IPS-20b (cell line): ENCODE measurements at regions not wholly inside any gene's neighbourhood (a gene's known extent, or its start where the extent isn't known, plus 50 kb on each side); places are given as distances from the start of the nearest gene placed in this dataset.

Experiments
- H3K27ac ChIP-seq: one replicate; pipeline ENCODE4 v1.5.1; 2013; ENCODE audit warnings: low read length
- H3K27me3 ChIP-seq: 2 replicates; pipeline ENCODE4 v1.6.1; 2013; ENCODE audit warnings: mild to moderate bottlenecking, low read length, inconsistent platforms; ENCODE audit not compliant: insufficient read depth
- H3K36me3 ChIP-seq: 2 replicates; pipeline ENCODE4 v1.6.1; 2013; ENCODE audit warnings: low read depth, mild to moderate bottlenecking, inconsistent platforms, low read length, moderate library complexity; ENCODE audit not compliant: insufficient read depth
- H3K4me1 ChIP-seq: 2 replicates; pipeline ENCODE4 v1.6.1; 2013; ENCODE audit warnings: mild to moderate bottlenecking, control low read depth, inconsistent platforms, low read length, moderate library complexity; ENCODE audit not compliant: insufficient read depth
- H3K4me3 ChIP-seq: 2 replicates; pipeline ENCODE4 v1.5.1; 2013; ENCODE audit warnings: mild to moderate bottlenecking, low read length, inconsistent platforms
- H3K9ac ChIP-seq: 2 replicates; pipeline ENCODE4 v1.6.1; 2013; ENCODE audit warnings: low read depth, mild to moderate bottlenecking, inconsistent platforms, low read length, moderate library complexity
- H3K9me3 ChIP-seq: 2 replicates; pipeline ENCODE4 v1.6.1; 2013; ENCODE audit warnings: mild to moderate bottlenecking, low read depth, low read length, inconsistent platforms; ENCODE audit not compliant: insufficient read depth

DNA sequence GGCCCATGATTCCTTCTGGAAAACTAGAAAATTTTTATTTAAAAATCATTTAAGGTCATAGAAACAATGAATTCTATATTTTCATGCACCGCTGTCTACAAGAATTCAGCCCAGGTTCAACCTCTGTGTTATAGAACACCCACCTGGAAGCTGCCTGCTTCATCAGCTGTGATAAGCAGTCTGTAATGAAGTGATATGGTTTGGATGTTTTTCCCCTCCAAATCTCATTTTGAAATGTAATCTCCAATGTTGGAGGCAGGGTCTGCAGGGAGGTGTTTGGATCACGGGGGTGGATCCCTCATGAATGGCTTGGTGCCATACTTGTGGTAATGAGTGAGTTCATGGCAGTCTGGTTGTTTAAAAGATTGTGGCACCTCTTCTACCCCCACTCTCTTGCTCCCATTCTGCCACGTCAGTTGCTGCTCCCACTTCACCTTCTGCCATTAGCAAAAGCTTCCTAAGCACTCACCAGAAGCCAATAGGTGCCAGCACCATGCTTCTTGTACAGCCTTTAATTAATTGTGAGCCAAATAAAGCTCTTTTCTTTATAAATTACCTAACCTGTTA lies 55.6 kb downstream of the MRPL32 start:
- Histone ChIP-seq H3K9ac (no peak overlapping the region), H3K4me1 (peaks cover 2% of the 10 kb centered on the region; the same call in 1 of the 2 replicates), H3K27me3 (no peaks in the 10 kb centered on the region), H3K9me3 (peaks cover 18% of the 10 kb centered on the region; the same call in 1 of the 2 replicates), H3K4me3 (no peak overlapping the region), H3K27ac (no peak overlapping the region), H3K36me3 (no peaks in the 10 kb centered on the region)

DNA sequence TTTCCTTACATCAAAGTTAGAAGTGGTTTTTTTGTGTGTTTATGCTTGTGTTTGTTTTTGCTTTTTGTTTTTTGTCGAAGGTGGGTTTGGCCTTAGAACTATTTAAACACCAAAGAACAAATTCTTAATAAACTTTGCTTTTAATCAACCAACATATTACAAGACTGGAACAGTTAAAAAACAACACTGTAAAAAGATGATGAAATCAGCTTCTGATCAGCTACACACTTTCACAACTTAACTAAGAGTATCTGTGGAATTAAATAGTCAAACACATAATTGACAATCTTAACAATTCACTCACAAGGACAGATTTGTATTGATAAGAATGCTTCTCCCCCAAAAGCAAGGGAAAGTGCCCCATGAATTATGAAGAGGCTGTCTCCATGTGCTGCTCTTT lies 58.8 kb downstream of the MRPL32 start:
- no peak overlapping the region for H3K27ac ChIP-seq
- no peaks in the 10 kb centered on the region for H3K36me3 ChIP-seq
- no peak overlapping the region for H3K4me3 ChIP-seq
- peaks cover 4% of the 10 kb centered on the region; the same call in 1 of the 2 replicates for H3K4me1 ChIP-seq
- H3K9me3 ChIP-seq, result no peaks in the 10 kb centered on the region
- H3K27me3 ChIP-seq, result no peaks in the 10 kb centered on the region
- no peak overlapping the region for H3K9ac ChIP-seq

DNA sequence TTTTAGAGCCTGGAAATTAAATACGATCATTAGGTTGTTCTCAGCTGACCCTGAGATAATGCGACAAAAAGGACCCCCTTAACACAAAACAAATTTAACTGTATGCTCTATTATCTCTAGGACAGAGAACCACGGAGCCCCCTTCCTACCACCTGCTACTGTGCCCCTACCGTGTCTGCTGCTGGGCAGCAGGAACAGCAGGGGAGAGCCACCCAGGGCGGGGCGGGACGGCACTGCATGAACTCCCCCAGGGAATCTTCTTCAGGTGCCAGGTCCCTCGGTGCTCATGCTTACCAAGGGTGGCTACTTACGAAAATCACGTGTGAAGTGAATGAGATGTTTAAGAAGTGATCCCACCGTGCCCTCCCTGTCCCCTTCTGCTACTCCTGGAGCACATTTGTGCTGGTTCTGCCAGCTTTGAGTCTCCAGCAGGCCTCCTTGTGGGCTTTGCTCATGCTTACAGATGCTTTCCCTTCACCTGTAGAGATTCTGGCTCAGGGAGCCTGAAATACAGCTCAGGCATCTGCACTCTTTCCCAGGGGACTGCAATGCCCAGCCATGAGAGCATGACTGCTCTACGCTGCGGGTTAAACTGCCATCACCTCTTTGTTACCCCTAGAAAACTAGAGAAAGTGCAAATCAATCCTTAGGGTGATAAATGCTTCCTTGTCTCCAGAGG lies 59.9 kb downstream of the MRPL32 start:
- H3K27ac ChIP-seq, result no peak overlapping the region
- H3K9me3 ChIP-seq, result no peaks in the 10 kb centered on the region

DNA sequence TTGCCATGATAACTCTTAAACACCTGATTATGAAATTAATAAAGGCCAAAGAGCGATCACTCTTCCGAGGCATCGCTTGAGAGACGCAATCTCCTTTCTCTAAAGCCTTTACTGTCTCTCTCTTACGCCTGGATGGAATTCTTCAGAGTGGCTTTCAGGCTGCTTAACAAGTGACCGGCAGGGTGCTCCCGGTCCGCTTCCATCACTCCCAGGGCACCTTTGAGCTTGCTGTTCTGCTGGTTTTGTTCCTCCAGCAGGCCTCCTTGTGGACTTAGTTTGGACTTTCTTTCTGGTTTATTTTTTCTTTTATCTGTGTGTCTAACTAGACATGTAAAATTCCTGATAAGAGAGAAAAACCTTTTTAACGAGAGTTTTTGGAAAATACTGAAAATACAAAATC lies 60.9 kb downstream of the MRPL32 start:
- H3K36me3 ChIP-seq, result no peaks in the 10 kb centered on the region
- H3K27me3 ChIP-seq, result no peaks in the 10 kb centered on the region
- H3K9ac ChIP-seq, result no peak overlapping the region
- H3K4me1 ChIP-seq, result peaks cover 4% of the 10 kb centered on the region; the same call in 1 of the 2 replicates
- H3K4me3 ChIP-seq, result no peak overlapping the region
- no peaks in the 10 kb centered on the region for H3K9me3 ChIP-seq
- H3K27ac ChIP-seq, result no peak overlapping the region

More for the DNA sequence above, 59.9 kb downstream of the MRPL32 start:
- Histone ChIP-seq H3K36me3 (no peaks in the 10 kb centered on the region), H3K9ac (no peak overlapping the region), H3K4me3 (no peak overlapping the region), H3K4me1 (peaks cover 4% of the 10 kb centered on the region; the same call in 1 of the 2 replicates), H3K27me3 (no peaks in the 10 kb centered on the region)

DNA sequence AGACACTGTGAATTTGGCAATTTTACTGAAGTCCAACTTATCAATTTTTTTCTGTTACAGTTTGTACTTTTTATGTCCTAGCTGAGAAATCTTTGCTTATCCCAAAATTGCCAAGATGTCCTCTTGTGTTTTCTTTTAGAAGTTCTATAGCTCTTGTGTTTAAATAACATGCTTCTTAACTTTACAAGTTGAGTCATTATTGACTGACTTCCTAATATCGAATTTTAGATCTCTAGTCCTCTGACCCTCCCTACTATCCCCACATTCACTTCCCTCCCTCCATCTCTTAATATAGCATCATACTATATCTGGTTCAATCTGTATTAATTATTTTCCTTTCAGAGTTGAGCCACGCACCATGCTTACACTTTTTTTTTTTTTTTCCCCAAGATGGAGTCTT lies 61.9 kb downstream of the MRPL32 start:
- no peak overlapping the region for H3K9ac ChIP-seq
- no peaks in the 10 kb centered on the region for H3K27me3 ChIP-seq
- no peaks in the 10 kb centered on the region for H3K9me3 ChIP-seq
- H3K27ac ChIP-seq, result no peak overlapping the region
- no peak overlapping the region for H3K4me3 ChIP-seq
- peaks cover 4% of the 10 kb centered on the region; the same call in 1 of the 2 replicates for H3K4me1 ChIP-seq
- H3K36me3 ChIP-seq, result no peaks in the 10 kb centered on the region

DNA sequence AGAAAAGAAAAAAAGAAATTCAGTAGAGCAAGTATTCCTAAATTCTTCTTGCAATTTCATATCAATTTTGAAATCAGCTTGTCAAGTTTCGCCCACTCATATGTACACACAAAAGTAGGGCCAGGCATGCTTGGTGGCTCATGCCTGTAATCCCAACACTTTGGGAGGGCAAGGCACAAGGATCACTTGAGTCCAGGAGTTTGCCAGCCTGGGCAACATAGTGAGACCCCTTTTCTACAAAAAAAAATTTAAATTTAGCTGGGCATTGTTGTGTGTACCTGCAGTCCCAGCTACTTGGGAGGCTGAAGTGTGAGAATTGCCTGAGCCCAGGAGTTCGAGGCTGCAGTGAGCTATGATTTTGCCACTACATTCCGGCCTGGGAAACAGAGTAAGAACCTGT lies 65.4 kb downstream of the MRPL32 start:
- Histone ChIP-seq H3K9me3 (no peaks in the 10 kb centered on the region), H3K4me1 (peaks cover 3% of the 10 kb centered on the region; the same call in 1 of the 2 replicates), H3K9ac (no peak overlapping the region), H3K27ac (no peak overlapping the region), H3K27me3 (no peaks in the 10 kb centered on the region), H3K36me3 (no peaks in the 10 kb centered on the region), H3K4me3 (no peak overlapping the region)

DNA sequence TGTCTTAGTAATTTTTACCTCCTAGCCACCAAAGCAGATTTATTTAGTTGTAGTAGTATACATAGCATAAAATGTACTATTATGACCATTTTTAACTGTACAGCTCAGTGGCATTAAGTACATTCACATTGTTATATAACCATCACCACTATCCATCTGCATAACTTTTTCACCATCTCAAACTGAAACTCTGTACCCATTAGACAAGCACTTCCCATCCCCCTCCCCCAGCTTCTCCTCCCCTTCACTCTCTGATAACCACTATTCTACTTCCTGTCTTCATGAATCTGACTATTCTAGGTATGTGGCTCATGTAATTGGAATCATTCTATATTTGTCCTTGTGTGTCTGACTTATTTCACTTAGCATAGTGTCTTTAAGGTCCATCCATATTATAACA lies 71.9 kb downstream of the MRPL32 start:
- Histone ChIP-seq H3K4me3 (no peak overlapping the region), H3K36me3 (no peaks in the 10 kb centered on the region), H3K27me3 (no peaks in the 10 kb centered on the region), H3K9ac (no peak overlapping the region), H3K27ac (no peak overlapping the region), H3K9me3 (no peaks in the 10 kb centered on the region), H3K4me1 (peaks cover 6% of the 10 kb centered on the region; the same call in 1 of the 2 replicates)

DNA sequence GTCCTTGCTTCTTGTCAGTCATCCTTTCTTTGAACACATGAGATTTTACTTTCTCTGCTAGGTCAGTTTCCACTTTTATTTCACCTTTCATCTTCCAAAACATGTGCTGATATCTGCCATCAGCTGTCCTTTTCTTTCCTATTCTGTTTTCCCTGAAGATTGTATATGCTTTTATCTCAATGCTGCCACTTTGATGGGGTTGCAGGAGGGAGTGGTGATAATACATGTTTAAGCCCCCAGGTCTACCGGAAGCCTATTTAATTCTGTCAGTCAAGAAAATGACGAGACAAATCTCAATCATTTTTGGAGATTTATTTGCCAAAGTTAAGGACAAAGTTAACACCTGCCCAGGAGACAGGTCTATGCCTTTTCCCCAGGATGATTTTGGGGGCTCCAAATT lies 73.8 kb downstream of the MRPL32 start:
- Histone ChIP-seq H3K9me3 (no peaks in the 10 kb centered on the region), H3K4me3 (no peak overlapping the region), H3K27me3 (no peaks in the 10 kb centered on the region), H3K9ac (no peak overlapping the region), H3K4me1 (peaks cover 6% of the 10 kb centered on the region; the same call in 1 of the 2 replicates), H3K36me3 (no peaks in the 10 kb centered on the region), H3K27ac (no peak overlapping the region)

DNA sequence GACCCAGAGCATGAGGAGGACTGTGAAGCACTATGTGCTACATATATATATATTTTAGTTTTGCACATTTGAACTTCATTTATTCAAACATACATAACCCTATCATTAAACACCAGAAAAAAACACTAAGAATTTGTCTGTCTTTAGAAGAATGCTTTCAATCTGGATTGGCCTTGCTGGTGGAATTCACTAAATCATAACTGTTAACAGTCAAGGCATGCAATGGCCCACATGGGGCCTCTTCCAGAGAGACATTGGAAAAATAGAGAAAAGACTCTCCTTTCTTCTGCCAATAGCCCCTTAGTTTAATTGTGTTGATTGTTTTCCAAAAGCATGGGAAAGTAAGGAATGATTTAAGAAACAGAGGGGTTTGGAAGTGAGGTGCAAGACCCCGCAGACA lies 77.9 kb downstream of the MRPL32 start:
- H3K27ac ChIP-seq, result no peak overlapping the region
- no peaks in the 10 kb centered on the region for H3K36me3 ChIP-seq
- H3K4me3 ChIP-seq, result no peak overlapping the region
- peaks cover 6% of the 10 kb centered on the region; the same call in 1 of the 2 replicates for H3K4me1 ChIP-seq
- no peak overlapping the region for H3K9ac ChIP-seq
- no peaks in the 10 kb centered on the region for H3K27me3 ChIP-seq
- H3K9me3 ChIP-seq, result no peaks in the 10 kb centered on the region

DNA sequence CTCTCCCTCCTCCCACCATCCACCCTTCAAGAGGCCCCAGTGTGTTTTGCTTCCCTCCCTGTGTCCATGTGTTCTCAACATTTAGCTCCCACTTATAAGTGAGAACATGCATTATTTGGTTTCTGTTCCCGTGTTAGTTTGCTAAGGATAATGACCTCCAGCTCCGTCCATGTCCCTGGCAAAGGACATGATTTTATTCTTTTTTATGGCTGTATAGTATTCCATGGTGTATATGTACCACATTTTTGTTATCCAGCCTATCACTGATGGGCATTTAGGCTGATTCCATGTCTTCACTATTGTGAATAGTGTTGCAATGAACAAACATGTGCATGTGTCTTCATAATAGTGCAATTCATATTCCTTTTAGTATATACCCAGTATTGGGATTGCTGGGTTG lies 79.7 kb downstream of the MRPL32 start:
- Histone ChIP-seq H3K4me3 (no peak overlapping the region), H3K9ac (no peak overlapping the region), H3K27me3 (no peaks in the 10 kb centered on the region)

DNA sequence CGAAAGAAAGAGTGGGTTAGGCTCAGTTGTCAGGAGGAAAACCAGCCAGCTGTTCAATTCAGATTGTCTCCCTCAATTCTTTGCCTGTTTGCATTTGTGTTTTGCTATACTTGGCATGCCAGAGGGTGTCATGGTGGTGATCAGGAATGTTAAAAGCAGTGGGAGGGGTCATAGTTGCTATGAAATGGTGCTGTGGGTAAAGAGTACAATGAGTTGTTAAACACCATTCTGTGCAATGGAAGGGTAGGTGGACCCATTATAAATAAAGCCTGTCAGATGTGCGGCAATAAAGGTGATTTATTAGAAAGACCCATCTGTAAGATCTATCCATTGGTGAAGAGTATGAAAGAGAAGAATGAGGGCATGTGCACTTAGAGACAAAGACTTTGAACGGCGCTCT lies 82.2 kb downstream of the MRPL32 start:
- H3K27me3 ChIP-seq, result no peaks in the 10 kb centered on the region
- no peak overlapping the region for H3K27ac ChIP-seq
- no peaks in the 10 kb centered on the region for H3K4me1 ChIP-seq
- no peak overlapping the region for H3K9ac ChIP-seq
- no peak overlapping the region for H3K4me3 ChIP-seq
- H3K36me3 ChIP-seq, result no peaks in the 10 kb centered on the region
- H3K9me3 ChIP-seq, result no peaks in the 10 kb centered on the region

More for the DNA sequence above, 79.7 kb downstream of the MRPL32 start:
- no peaks in the 10 kb centered on the region for H3K4me1 ChIP-seq
- no peaks in the 10 kb centered on the region for H3K36me3 ChIP-seq
- no peak overlapping the region for H3K27ac ChIP-seq
- no peaks in the 10 kb centered on the region for H3K9me3 ChIP-seq

DNA sequence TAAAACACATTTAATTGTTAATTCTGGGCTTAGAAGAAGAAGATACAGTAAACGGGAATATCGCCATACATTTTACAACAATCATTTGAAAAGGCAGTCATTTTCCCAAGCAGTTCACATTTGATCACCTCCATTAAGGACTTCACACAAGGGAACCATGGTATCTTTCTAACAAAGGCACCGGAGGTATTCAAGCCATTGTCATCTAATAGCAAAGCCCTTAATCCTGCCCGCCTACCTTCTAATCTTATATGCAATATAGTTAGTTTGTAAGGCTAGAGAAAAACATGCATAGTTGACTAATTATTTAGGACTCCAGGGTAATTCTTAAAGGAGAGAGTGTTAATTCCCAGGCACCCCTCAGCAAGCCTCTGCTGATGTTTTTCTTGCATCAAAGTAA lies 83.1 kb downstream of the MRPL32 start:
- no peak overlapping the region for H3K27ac ChIP-seq
- H3K9me3 ChIP-seq, result no peaks in the 10 kb centered on the region
- H3K36me3 ChIP-seq, result no peaks in the 10 kb centered on the region

More for the DNA sequence above, 83.1 kb downstream of the MRPL32 start:
- H3K4me3 ChIP-seq, result no peak overlapping the region
- H3K27me3 ChIP-seq, result no peaks in the 10 kb centered on the region
- no peak overlapping the region for H3K9ac ChIP-seq
- no peaks in the 10 kb centered on the region for H3K4me1 ChIP-seq
